GM12872 (cell line): ENCODE measurements at regions not wholly inside any gene's neighbourhood (a gene's known extent, or its start where the extent isn't known, plus 50 kb on each side); places are given as distances from the start of the nearest gene placed in this dataset.

Source experiments
- TF ChIP-seq, protein P1 (sequence below): IDR thresholded peaks from 3 replicates; pipeline ENCODE4 v1.5.1; 2011; ENCODE audit warnings: low read depth, mild to moderate bottlenecking, low read length, moderate library complexity; ENCODE audit not compliant: insufficient read depth

- TF ChIP-seq, protein P1, sequence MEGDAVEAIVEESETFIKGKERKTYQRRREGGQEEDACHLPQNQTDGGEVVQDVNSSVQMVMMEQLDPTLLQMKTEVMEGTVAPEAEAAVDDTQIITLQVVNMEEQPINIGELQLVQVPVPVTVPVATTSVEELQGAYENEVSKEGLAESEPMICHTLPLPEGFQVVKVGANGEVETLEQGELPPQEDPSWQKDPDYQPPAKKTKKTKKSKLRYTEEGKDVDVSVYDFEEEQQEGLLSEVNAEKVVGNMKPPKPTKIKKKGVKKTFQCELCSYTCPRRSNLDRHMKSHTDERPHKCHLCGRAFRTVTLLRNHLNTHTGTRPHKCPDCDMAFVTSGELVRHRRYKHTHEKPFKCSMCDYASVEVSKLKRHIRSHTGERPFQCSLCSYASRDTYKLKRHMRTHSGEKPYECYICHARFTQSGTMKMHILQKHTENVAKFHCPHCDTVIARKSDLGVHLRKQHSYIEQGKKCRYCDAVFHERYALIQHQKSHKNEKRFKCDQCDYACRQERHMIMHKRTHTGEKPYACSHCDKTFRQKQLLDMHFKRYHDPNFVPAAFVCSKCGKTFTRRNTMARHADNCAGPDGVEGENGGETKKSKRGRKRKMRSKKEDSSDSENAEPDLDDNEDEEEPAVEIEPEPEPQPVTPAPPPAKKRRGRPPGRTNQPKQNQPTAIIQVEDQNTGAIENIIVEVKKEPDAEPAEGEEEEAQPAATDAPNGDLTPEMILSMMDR = no peak
Measured at GRCh38 chr11:116446048-116446941, 326.5 kb downstream of the BUD13 start.

DNA sequence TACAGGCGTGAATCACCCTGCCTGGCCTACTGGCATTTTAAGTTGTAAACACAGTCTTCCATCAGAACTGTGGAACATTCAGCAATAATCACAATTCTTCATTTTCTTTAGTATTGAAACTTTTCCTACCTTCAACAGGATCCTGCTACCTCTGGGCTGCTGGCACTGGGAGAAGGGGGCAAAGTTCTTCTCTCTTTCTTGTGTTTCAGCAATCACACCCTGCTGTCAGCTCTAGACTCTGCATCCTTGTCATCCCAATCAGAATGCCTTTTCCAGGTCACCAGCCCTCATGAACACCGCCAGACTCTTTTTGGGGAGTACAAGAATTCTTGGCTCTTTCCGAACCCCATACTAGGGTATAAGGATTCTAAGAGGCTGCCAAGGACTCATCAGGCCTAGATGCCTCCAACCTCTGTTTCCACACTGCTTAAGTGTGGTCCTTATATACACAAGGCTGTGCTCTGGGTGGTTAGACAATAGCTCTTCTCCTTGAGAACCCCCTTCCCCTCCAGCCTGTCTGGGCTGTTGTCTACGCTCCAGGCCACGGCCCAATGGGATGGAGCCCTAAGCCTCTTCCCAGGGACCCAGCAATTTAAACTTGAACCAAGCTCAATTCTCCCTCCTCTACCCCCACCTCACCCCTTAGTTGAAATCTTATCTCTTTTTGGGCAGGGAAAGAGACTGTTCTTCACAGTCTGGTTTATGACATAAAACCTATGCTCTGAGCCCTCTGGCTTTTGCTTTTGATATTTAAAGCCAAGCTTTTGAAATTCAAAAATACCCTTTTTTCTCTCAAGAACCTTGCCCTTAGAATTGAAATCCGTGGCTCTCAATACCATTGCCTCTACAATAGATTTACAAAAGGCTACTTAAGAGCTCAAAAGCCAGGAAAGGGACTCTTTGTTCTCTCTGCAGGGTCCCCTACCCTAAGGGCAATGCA lies 327.4 kb downstream of the BUD13 start:
- TF ChIP-seq, protein P1 = no peak

GRCh38 chr11:116442238-116442752 lies 330.5 kb downstream of the BUD13 start:
- TF ChIP-seq, protein P1 = no peak

GRCh38 chr11:116439361-116439677 lies 333.5 kb downstream of the BUD13 start:
- TF ChIP-seq, protein P1 = no peak

DNA sequence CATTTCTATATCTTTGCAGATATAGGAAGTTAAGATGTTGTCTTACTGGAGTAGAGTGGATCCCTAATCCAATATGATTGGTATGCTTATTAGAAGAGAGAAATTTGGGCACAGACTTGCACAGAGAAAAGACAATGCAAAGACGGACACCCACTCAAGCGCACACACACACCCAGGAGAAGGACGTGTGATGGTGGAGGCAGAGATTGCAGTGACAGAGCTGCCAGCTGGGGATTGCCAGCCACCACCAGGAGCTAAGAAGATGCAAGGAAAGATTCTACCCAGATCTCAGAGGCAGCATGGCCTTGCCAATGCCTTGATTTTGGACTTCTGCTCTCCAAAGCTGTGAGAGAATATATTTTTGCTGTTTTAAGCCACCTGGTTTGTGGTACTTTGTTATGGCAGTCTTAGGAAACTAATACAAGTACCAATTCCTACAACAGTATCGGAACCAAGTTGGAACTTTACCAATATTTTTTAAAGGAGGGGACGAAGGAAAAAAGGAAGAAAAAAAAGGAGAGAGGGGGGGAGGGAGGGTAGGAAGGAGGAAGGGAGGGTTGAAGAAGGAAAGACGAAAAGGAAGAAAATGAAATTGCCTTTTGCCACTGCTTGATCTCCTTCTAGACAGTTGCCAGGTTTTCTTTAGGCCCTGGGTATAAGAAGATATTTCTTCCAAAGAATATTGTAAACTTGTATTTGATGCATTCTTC lies 334.0 kb downstream of the BUD13 start:
- TF ChIP-seq, protein P1 = no peak

- TF ChIP-seq, protein P1 = no peak
Measured at GRCh38 chr11:116434986-116435385, 337.8 kb downstream of the BUD13 start.

DNA sequence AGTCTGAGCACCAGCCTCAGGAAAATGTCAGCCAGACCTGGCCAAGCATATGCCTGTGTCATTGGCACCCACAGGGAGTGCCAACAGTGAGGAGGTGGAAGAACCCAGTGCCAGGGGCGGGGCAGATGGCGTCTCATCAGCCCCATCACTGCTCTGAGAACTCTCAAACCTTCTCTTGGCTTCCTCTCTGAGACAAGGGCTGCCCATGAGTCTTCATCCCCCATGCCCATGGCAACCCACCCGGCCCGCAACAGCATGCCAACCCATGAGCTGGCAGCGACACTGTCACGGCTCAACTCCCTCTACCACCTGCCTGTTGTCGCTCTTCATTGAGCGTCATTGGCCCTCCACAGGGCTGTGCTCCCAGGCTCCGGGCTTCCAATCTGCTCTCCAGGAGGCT lies 340.5 kb downstream of the BUD13 start:
- TF ChIP-seq, protein P1 = no peak
